ENCODE measurements at regions not wholly inside any gene's neighbourhood (a gene's known extent, or its start where the extent isn't known, plus 50 kb on each side); places are given as distances from the start of the nearest gene placed in this dataset.

DNA sequence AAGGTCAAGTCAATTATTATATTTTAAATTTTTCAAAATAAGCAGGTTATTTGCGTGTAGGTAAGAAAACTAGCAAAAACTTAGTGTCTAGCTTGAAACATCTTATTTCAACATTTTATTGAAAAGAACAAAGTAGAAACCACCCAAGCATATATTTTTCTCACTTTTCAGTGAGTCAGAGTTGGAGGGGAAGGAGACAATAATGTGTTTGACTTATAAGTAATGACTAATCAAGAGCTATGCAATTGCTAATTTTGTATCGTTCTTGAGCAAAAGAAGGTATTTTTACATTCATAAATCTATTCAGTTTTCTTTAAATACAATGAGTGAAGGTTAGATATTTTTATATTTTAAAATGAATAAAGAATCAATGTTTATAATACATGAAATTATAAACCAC is 54.4 kb upstream of the P2RY1 start:
- no peak for DNase-seq

DNA sequence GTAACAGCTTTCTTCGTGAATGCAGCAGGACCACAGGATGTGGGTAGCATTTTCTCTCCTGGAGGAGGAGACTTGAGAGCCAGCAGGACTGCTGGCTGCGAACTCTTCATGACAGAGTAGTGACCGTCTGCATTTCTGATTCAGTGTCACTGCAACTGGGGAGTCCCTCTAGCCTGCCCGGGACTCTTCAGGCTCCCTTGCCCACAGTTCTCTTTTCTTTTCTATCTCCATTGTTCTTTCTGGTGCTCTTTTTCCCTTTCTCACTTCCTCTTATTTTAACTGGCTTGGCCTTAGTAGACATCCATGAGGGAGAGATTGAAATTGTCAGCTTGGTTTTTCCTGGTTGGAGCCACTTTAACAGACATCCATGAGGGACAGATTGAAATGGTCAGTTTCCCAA is 49.9 kb upstream of the P2RY1 start:
- no peak for DNase-seq

Data from NCI-H774 (cell line).